HepG2 (cell line): ENCODE measurements at regions not wholly inside any gene's neighbourhood (a gene's known extent, or its start where the extent isn't known, plus 50 kb on each side); places are given as distances from the start of the nearest gene placed in this dataset.

Experiments used
- ATAC-seq: fragments of 200-7000 bp; cut with Tn5 transposase; 3 replicates; pipeline ENCODE4 v1.9.1; 2020; ENCODE audit warnings: mild to moderate bottlenecking, moderate library complexity
- BruUV-seq: library from RNA; stranded (reverse); fragments of 400-500 nt; replicated peaks from 2 replicates; lab custom pipeline; 2021; lab: Mats Ljungman, UMichigan
- CTCF ChIA-PET: fragments of 300-600 bp; formaldehyde crosslinking; extraction: SDS; loops from one replicate; lab custom pipeline; 2021; ENCODE audit warnings: low total read pairs, inconsistent platforms, low intra/inter-chr PET ratio; lab: Yijun Ruan, JAX
- POLR2A ChIA-PET: fragments of 350-600 bp; sonication (Branson Sonifier 250); formaldehyde crosslinking; loops from one replicate; lab custom pipeline; 2020; ENCODE audit warnings: antibody characterized with exemption, inconsistent platforms; lab: Yijun Ruan, JAX
- DNase-seq: peaks from one replicate; pipeline ENCODE4 v3.0.0-alpha.2; 2015; ENCODE audit warnings: low spot score
- FAIRE-seq: peaks from 3 replicates; lab custom pipeline; 2011; peaks lifted over from hg19 to GRCh38; lab: Jason Lieb, UNC
- H2AFZ ChIP-seq: one replicate; pipeline ENCODE4 v1.6.1; 2011; ENCODE audit warnings: low read length, inconsistent platforms
- H3K27ac ChIP-seq: fragments of 300-600 bp; 3 replicates; pipeline ENCODE4 v1.8.0; 2011; ENCODE audit warnings: mixed run types, mild to moderate bottlenecking, mixed read lengths, low read length, inconsistent platforms; ENCODE audit not compliant: insufficient read depth; ENCODE audit errors: extremely low read length
- H3K27me3 ChIP-seq, 2 experiments: fragments of 200-600 bp in 1 of 2; 2 replicates in 1 of 2; 3 replicates in 1 of 2; pipeline versions ENCODE4 v1.6.0 to v1.8.0; 2011; ENCODE audit warnings: low read length in 2 of 2, mild to moderate bottlenecking in 2 of 2, moderate library complexity in 2 of 2, inconsistent platforms in 1 of 2; ENCODE audit not compliant: insufficient read depth in 2 of 2, control insufficient read depth in 1 of 2
- H3K36me3 ChIP-seq, 2 experiments: fragments of 200-600 bp in 1 of 2; replicated peaks in 1 of 2; 2 replicates in 1 of 2; 3 replicates in 1 of 2; pipeline versions ENCODE4 v1.5.1 to v1.8.0; 2011; ENCODE audit warnings: low read length in 2 of 2, inconsistent platforms in 1 of 2; ENCODE audit not compliant: insufficient read depth in 2 of 2, control insufficient read depth in 1 of 2
- H3K4me1 ChIP-seq: 2 replicates; pipeline ENCODE4 v1.5.1; 2012; ENCODE audit warnings: low read length, inconsistent platforms; ENCODE audit not compliant: insufficient read depth
- H3K4me2 ChIP-seq: 2 replicates; pipeline ENCODE4 v1.6.0; 2011; ENCODE audit warnings: low read depth, low read length, inconsistent platforms
- H3K4me3 ChIP-seq, 3 experiments: fragments of 200-600 bp in 1 of 3; sonication (generic), shearing (Covaris generic) in 1 of 3; replicated peaks in 1 of 3; 2 replicates each; pipeline ENCODE4 v1.5.1; 2011 to 2016; ENCODE audit warnings: low read length in 3 of 3, inconsistent platforms in 2 of 3, low read depth in 2 of 3, mild to moderate bottlenecking in 2 of 3, control low read depth in 1 of 3, mixed read lengths in 1 of 3; ENCODE audit not compliant: insufficient read depth in 1 of 3
- H3K79me2 ChIP-seq: one replicate; pipeline ENCODE4 v1.6.1; 2011; ENCODE audit warnings: low read length, inconsistent platforms; ENCODE audit not compliant: insufficient read depth
- H3K9ac ChIP-seq: 2 replicates; pipeline ENCODE4 v1.6.0; 2011; ENCODE audit warnings: mild to moderate bottlenecking, low read depth, low read length, inconsistent platforms; ENCODE audit not compliant: insufficient read depth
- H3K9me3 ChIP-seq: 2 replicates; pipeline ENCODE4 v1.5.1; 2012; ENCODE audit warnings: mild to moderate bottlenecking, low read length
- H4K20me1 ChIP-seq: 2 replicates; pipeline ENCODE4 v1.6.0; 2011; ENCODE audit warnings: inconsistent platforms, mild to moderate bottlenecking, low read length, moderate library complexity; ENCODE audit not compliant: insufficient read depth
- MBD4 ChIP-seq: IDR thresholded peaks from 2 replicates; pipeline ENCODE4 v1.6.1; 2012; ENCODE audit warnings: low read length, inconsistent platforms, borderline replicate concordance
- MBNL3 ChIP-seq: fragments of 250-450 bp; sonication (Bioruptor Pico); conservative IDR thresholded peaks from 2 replicates; pipeline ENCODE4 v1.8.0; 2022; ENCODE audit warnings: mild to moderate bottlenecking, inconsistent platforms
- WGBS: methylation state at CpG from one replicate; pipeline ENCODE4 v1.1.6; 2017; ENCODE audit warnings: low lambda C conversion rate; 5-methylcytosine and 5-hydroxymethylcytosine counted together
- in situ Hi-C: cut with HindIII; loops from 2 replicates; pipeline ENCODE4 v1.10.0; 2017; ENCODE audit warnings: low pct_unique_long_range_greater_than_20kb; ENCODE audit not compliant: extremely low pct_ligation_motif_present
- intact Hi-C: fragments of 100-400 bp; cut with micrococcal nuclease; formaldehyde crosslinking; loops from one replicate; pipeline ENCODE4 v1.10.0; 2022; ENCODE audit not compliant: unreplicated experiment
- TF ChIP-seq, protein P1 (sequence below), 2 experiments: fragments of 450-650 bp in 1 of 2; sonication (generic) in 1 of 2; formaldehyde crosslinking in 1 of 2; IDR thresholded peaks; 2 replicates each; pipeline versions ENCODE4 v1.6.1 to v1.8.0; 2016 to 2022; ENCODE audit warnings: antibody characterized with exemption in 1 of 2, mild to moderate bottlenecking in 1 of 2, missing genetic modification reagents in 1 of 2
- TF ChIP-seq, protein P2 (sequence below): sonication (generic); formaldehyde crosslinking; IDR thresholded peaks from 2 replicates; pipeline ENCODE4 v1.4.0; 2020; ENCODE audit warnings: missing genetic modification reagents

DNA sequence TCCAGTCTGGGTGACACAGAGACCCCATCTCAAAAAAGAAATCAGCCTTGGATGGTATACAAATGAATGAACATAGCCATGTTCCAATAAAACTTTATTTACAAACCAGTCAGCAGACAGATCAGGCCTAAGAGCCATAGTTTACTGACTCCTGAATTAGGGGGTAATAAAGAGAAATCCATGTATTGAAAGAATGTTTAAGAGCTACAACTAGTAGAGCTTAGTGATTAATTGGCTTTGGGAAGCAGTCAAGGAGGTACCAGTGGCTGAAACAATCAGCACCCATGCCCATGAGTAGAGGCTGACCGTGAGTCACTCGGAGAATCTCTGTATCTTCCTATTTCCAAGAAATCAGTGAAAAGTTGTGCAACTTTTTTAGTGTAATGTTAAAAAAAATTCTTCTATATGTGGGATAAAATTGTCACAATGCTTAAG, 223.6 kb upstream of the RREB1 start:
- H3K27ac ChIP-seq: no peak overlapping the region
- TF ChIP-seq, protein P1, sequence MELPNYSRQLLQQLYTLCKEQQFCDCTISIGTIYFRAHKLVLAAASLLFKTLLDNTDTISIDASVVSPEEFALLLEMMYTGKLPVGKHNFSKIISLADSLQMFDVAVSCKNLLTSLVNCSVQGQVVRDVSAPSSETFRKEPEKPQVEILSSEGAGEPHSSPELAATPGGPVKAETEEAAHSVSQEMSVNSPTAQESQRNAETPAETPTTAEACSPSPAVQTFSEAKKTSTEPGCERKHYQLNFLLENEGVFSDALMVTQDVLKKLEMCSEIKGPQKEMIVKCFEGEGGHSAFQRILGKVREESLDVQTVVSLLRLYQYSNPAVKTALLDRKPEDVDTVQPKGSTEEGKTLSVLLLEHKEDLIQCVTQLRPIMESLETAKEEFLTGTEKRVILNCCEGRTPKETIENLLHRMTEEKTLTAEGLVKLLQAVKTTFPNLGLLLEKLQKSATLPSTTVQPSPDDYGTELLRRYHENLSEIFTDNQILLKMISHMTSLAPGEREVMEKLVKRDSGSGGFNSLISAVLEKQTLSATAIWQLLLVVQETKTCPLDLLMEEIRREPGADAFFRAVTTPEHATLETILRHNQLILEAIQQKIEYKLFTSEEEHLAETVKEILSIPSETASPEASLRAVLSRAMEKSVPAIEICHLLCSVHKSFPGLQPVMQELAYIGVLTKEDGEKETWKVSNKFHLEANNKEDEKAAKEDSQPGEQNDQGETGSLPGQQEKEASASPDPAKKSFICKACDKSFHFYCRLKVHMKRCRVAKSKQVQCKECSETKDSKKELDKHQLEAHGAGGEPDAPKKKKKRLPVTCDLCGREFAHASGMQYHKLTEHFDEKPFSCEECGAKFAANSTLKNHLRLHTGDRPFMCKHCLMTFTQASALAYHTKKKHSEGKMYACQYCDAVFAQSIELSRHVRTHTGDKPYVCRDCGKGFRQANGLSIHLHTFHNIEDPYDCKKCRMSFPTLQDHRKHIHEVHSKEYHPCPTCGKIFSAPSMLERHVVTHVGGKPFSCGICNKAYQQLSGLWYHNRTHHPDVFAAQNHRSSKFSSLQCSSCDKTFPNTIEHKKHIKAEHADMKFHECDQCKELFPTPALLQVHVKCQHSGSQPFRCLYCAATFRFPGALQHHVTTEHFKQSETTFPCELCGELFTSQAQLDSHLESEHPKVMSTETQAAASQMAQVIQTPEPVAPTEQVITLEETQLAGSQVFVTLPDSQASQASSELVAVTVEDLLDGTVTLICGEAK (IDR thresholded peaks at IDR 0.05): peak; percentile 57
- TF ChIP-seq, protein P1 (CRISPR knock-in tag; IDR thresholded peaks at IDR 0.05): peak; percentile 94; the same call in 1 of the 2 replicates
- no peak for TF ChIP-seq MBD4
- TF ChIP-seq, protein P2, sequence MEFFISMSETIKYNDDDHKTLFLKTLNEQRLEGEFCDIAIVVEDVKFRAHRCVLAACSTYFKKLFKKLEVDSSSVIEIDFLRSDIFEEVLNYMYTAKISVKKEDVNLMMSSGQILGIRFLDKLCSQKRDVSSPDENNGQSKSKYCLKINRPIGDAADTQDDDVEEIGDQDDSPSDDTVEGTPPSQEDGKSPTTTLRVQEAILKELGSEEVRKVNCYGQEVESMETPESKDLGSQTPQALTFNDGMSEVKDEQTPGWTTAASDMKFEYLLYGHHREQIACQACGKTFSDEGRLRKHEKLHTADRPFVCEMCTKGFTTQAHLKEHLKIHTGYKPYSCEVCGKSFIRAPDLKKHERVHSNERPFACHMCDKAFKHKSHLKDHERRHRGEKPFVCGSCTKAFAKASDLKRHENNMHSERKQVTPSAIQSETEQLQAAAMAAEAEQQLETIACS (CRISPR knock-in tag): no peak
- TF ChIP-seq MBNL3: no peak
- no peak overlapping the region for H2AFZ ChIP-seq
- no TSS peak for BruUV-seq
- H3K36me3 ChIP-seq: no peaks in the 10 kb centered on the region
- H3K9me3 ChIP-seq: no peaks in the 10 kb centered on the region
- no peaks in the 10 kb centered on the region for H4K20me1 ChIP-seq
- 0 out of 5 replicates have a peak, but pooled peaks cover 0 to 6% of the 10 kb centered on the region in 2 experiments for H3K27me3 ChIP-seq
- no peak for DNase-seq
- ChIA-PET CTCF (no interaction called here), POLR2A (no interaction called here)
- H3K4me1 ChIP-seq: no peaks in the 10 kb centered on the region
- no peak for ATAC-seq
- no peak overlapping the region for H3K4me3 ChIP-seq
- FAIRE-seq: no peak
- intact Hi-C loops: no loop called here
- H3K9ac ChIP-seq: no peak overlapping the region
- 17% methylated on average over 2 of the region's 2 CpGs for WGBS
- in situ Hi-C loops: no loop called here
- H3K4me2 ChIP-seq: no peak overlapping the region
- no peaks in the 10 kb centered on the region for H3K79me2 ChIP-seq
